Stimulated activated CD4-positive, alpha-beta T cell treated with anti-CD3 and anti-CD28 coated beads, Interleukin-12 subunit alpha, Interleukin-12 subunit beta, amount 100 ng/mL, for 24 hours (primary cell): ENCODE measurements at regions not wholly inside any gene's neighbourhood (a gene's known extent, or its start where the extent isn't known, plus 50 kb on each side); places are given as distances from the start of the nearest gene placed in this dataset.
"Not testable (repeated sequence)": the region's sequence is repeated elsewhere in the genome, so short reads cannot be mapped to it uniquely, and the experiment has no call there.

ENCODE experiments used
- DNase-seq, 2 experiments: peaks; one replicate each; pipeline ENCODE4 v3.0.0-alpha.2; 2020; ENCODE audit warnings: low read depth in 2 of 2

DNA sequence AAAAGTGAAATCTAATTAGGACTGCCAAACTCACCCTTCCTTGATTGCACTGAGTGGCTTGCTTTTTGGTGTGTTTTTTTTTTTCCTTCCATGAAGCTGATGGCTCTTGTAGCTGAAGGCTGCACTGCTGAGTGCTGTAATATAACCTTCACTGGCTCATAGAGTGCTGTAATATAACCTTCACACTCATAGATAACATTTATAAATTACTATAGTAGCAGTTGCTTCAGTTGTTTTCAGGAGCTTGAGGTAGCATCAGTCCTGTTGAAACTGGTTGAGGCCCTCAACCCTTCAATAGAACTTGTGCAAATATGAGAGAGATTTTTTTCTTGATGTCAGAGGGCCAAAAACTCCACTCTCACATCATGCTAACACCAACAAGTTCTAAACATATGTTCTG is 404.9 kb upstream of the MBL2 start:
- no peak for DNase-seq

DNA sequence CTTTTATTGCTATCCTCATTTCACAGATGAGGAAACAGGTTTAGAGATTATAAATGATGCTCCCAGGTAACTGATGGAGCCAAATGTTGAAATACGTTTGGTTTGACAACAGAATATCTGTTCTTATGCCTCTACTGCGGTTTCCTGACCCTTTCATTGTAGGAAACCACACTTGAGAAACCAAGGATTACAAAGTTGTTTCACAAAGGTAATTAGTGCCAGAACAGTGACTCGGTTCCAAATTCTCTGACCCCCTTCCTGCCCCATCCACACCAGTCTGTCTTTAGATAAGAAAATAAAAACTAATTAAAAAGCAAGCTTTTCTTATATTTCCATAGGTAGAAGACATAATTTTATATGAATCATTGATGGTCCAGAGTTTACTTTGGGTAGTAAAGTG is 393.7 kb upstream of the MBL2 start:
- DNase-seq = no peak

- DNase-seq = no peak
Measured at GRCh38 chr10:53162856-53163255, 390.3 kb upstream of the MBL2 start.

GRCh38 chr10:53161231-53161630 is 388.6 kb upstream of the MBL2 start:
- DNase-seq = no peak

DNA sequence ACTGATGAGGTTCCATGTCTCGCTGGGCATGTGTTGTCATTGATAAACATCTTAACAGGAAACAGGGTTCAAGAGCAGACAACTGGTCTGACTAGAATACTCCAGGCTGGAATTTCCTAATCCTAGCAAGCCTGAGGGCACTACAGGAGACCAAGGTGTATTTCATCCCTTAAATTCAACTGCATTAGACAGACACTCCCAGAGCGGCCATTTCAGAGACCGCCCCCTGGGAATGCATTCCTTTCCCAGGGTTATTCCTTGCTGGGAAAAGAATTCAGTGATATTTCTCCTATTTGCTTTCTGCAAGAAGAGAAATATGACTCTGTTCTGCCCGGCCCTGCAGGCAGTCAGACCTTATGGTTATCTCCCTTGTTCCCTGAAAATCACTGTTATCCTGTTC is 383.1 kb upstream of the MBL2 start:
- DNase-seq = not testable (repeated sequence)

DNA sequence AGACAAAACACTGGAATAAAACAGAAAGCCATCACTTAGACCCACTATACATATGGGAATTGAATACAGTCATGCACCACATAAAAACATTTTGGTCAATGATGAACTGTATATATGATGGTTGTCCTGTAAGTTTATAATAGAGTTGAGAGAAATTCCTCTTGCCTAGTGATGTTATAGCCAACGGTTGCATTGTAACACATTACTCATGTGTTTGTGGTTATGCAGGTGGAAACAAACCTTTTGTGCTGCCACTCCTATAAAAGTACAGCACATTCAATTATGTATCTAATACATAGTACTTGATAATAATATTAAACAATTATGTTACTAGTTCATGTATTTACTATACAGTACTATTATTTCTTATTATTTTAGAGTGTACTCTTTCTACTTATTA is 381.2 kb upstream of the MBL2 start:
- DNase-seq = no peak

DNA sequence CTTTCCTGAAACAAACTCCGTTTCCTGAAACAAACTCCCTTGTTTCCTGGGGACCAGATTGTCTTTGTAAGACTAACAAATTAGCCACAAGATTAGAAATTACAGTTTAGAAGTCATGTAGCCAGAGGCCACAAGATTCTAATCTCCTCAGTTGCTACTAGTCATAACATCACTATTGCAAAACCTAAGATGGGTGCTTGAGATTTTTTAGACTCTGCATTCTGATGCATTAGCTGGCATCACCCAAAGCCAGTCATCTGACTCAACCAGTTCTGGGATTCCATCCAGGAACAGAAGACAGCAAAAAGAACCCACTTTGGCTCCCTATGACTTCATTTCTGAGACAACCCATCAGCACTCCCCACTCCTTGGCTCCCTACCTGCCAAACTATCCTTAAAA is 367.9 kb upstream of the MBL2 start:
- DNase-seq = no peak

DNA sequence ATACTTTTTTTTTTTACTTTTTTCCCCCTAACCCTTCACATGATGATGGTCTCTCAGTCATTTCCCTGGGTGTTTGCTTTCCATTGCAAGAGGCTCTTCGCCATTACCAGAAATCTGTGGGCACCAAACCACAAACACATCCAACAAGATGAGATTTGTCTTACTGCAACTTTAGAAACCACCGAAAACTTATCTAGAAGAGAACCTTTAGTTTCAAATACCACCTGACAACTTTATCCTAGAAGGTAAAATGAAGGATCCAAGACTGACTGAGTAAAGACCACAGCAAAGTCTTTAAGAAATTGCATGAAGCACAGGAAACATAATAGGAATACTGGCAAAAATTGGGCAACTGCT is 363.3 kb upstream of the MBL2 start:
- no peak for DNase-seq

DNA sequence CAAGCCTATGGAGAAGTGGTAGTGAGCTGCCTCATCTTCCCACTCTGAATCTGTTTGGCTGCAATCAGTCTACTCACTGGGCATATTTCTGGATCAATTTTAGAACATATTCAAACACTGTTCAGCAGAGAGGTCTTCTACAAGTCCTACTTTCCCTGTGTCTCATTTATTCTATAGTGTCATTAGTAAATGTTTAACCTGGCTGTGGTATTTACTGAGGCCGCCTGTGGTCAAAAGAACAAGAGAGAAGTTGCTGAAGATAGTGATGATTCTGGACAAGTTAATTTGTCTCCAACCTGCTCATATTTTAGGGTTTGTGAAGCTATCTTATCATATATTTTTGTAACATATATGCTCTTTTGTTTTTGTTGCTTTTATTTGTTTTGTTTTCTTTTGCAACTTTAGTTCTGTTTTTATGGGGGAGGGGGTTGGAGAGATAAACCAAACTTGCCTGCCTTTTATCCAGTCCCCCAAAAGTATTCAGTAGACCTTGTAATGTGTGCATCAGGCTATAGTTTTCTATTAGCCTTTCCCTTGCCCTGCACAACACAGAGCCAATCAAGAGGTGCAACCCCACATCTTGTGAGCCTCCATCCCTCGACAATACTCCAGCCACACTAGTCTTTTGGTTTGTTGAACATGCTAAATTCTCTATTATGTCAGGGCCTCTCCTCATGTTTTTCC is 362.8 kb upstream of the MBL2 start:
- DNase-seq = no peak

GRCh38 chr10:53134050-53134449 is 361.5 kb upstream of the MBL2 start:
- no peak for DNase-seq

DNA sequence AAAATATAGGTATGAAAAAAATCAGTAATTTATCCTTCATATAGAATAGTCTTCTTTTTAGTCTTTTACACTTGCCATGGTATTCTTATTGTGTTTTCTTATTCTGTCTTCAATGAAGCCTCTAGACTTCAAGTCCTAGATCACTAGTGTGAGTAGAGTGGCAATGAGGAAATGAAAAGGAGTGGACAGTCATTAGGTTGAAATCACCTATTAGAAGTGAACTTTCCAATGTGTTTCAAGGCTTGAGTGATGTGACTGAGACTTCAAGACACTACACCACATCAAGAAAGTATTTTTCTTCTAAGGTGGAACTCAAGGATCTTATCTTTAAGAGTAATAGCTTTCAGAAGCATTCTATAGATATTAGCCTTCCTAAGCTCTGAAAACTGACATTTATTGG is 357.8 kb upstream of the MBL2 start:
- DNase-seq = no peak

DNA sequence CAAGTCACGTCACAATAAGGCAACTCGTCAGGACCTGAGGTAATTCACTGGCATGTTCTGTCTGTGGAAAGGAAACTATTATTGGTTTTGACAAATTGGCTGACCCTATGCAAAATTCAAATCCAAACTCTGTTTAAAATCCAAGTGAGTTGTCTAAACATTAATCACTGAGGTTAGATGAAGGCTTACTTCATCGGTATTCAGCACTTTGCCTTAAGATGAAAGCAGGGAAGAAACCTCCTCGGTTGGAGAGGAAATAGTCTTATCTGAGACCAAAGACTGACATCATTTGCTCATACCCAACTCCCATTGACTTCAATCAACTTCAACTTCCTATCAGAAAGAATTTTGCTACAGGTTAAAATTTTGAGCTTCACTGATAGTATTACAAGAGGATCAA is 355.1 kb upstream of the MBL2 start:
- DNase-seq = no peak

DNA sequence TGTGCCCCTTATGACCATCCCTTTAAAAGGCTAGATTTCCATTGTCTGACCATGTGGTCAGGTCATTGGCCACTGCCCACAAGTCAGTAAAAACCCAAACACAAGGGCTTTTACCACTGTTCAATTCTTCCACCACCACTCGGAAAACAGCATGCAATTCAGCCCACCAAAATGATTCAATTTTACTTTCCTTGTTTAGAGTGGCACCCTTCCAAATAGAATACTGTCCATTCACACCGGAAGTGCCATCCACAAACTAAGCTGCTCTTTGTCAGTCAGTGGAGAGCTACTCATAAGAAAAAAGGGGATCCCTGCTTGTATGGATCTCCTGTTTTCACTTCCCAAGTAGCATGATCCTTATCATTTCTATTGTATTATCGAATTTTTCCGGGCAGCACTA is 350.7 kb upstream of the MBL2 start:
- no peak for DNase-seq

GRCh38 chr10:53122281-53122680 is 349.7 kb upstream of the MBL2 start:
- no peak for DNase-seq

DNA sequence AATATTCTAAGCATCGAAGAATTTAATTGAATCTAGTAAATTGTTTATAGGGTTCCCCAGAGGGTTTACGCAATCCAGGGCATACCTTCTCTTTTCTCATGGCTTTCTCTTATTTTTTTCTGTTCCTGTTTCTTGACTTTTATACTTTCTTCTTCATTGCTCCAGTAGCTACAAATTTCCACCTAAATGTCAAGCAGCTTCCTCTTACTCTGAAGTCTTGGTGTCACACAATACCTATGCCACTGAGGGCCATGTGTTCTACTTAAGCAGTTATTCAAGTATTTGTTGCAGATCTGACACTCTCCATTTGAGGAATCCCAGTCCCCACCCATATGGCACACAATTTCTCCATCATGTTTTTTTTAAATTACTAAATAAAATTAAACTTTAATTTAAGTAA is 343.1 kb upstream of the MBL2 start:
- DNase-seq = no peak

DNA sequence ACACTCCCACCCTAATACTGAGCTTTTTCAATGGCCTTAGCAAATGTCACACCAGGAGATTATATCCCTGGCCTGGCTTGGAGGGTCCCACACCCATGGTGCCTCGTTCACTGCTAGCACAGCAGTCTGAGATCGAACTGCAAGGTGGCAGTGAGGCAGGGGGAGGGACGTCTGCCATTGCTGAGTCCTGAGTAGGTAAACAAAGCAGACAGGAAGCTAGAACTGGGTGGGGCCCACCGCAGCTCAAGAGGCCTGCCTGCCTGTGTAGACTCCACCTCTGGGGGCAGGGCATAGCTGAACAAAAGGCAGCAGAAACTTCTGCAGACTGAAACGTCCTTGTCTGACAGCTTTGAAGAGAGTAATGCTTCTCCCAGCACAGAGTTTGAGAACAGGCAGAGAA is 338.9 kb upstream of the MBL2 start:
- DNase-seq = no peak

- DNase-seq = no peak
Measured at GRCh38 chr10:53109320-53109719, 336.7 kb upstream of the MBL2 start.

- no peak for DNase-seq
Measured at GRCh38 chr10:53108317-53108934, 335.8 kb upstream of the MBL2 start.

- no peak for DNase-seq
Measured at GRCh38 chr10:53107711-53108110, 335.1 kb upstream of the MBL2 start.

GRCh38 chr10:53102424-53102823 is 329.8 kb upstream of the MBL2 start:
- DNase-seq = no peak

- DNase-seq = no peak
Measured at GRCh38 chr10:53093878-53094277, 321.3 kb upstream of the MBL2 start.

DNA sequence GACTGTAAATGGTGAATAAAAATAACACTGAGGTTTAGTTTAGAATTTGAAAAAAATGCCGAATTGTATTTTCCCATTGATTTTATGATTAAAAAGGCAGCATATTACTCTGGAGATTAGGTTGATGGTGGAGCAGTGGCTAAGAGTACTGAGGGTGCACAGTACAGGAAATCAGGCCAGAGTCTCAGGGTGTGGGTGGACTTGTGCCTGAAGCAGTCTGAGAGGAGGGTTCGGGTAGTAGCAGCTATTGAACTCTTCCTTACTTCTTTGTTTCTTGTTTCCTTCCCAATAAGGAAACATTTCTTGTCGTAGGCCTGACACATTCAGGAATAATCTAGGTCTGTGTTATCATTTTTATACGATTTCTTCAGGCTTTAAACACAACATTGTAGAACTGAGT is 319.0 kb upstream of the MBL2 start:
- DNase-seq = no peak

DNA sequence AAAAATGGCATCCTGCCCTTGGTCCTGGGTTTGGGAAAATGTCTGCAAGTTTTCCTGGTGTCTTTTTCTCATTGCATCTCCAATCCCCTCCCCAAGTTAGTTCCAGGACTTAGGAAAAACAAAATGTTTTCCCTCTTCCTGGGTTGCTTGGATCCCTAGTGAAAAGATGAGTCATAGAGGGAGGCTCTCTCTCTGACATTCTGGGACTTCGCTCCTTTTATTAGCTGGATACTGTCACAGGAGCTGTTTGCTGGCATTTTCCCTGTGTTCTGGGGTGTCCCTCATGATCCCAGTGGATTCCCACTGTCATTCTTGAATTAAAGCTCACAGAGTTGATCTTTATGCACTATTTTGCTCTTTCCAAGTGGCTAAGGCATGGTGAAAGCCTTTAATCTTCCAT is 316.4 kb upstream of the MBL2 start:
- no peak for DNase-seq

- no peak for DNase-seq
Measured at GRCh38 chr10:53079283-53079682, 306.7 kb upstream of the MBL2 start.
